ENCODE measurements at regions not wholly inside any gene's neighbourhood (a gene's known extent, or its start where the extent isn't known, plus 50 kb on each side); places are given as distances from the start of the nearest gene placed in this dataset.

- Mint-ChIP-seq H3K9me3 (ENCODE audit: unreplicated experiment) (no peaks in the 10 kb centered on the region), H3K4me1 (ENCODE audit: low read depth, unreplicated experiment) (no peaks in the 10 kb centered on the region), H3K4me3 (ENCODE audit: unreplicated experiment) (no peak overlapping the region), H3K27me3 (ENCODE audit: insufficient read depth, unreplicated experiment) (no peaks in the 10 kb centered on the region), H3K27ac (ENCODE audit: unreplicated experiment) (no peak overlapping the region), H3K36me3 (ENCODE audit: insufficient read depth, unreplicated experiment) (no peaks in the 10 kb centered on the region)
- no peaks in the 10 kb centered on the region for H3K36me3 ChIP-seq (ENCODE audit: control insufficient read depth, insufficient read depth, low read length)
- BruUV-seq (replicated peaks) = no TSS peak
- no peak for TF ChIP-seq CTCF (IDR thresholded peaks at IDR 0.05; ENCODE audit: insufficient read depth in 1 of 2, low read depth in 1 of 2, low read length in 1 of 2, severe bottlenecking in 1 of 2, unreplicated experiment in 1 of 2)
- no peaks in the 10 kb centered on the region for H3K27me3 ChIP-seq (replicated peaks; ENCODE audit: control insufficient read depth, insufficient read depth, low read length)
- H3K9me3 ChIP-seq = no peaks in the 10 kb centered on the region
- DNase-seq = no peak
- POLR2A ChIA-PET = no interaction called here
- H3K4me1 ChIP-seq = no peaks in the 10 kb centered on the region
- no peak overlapping the region for H3K4me3 ChIP-seq (ENCODE audit: low read depth, low read length)
- CTCF ChIA-PET = no interaction called here
- intact Hi-C loops (cut with micrococcal nuclease; ENCODE audit: unreplicated experiment) = no loop called here
Observed at GRCh38 chr3:88668180-88668579, 439.2 kb upstream of the EPHA3 start.

GRCh38 chr3:88671573-88671972 lies 435.8 kb upstream of the EPHA3 start:
- no peak for DNase-seq
- Histone ChIP-seq H3K4me1 (no peaks in the 10 kb centered on the region), H3K4me3 (ENCODE audit: low read depth, low read length) (no peak overlapping the region), H3K36me3 (ENCODE audit: control insufficient read depth, insufficient read depth, low read length) (no peaks in the 10 kb centered on the region), H3K27me3 (replicated peaks; ENCODE audit: control insufficient read depth, insufficient read depth, low read length) (no peaks in the 10 kb centered on the region), H3K9me3 (no peaks in the 10 kb centered on the region)
- Mint-ChIP-seq H3K36me3 (ENCODE audit: insufficient read depth, unreplicated experiment) (no peaks in the 10 kb centered on the region), H3K9me3 (ENCODE audit: unreplicated experiment) (no peaks in the 10 kb centered on the region), H3K27me3 (ENCODE audit: insufficient read depth, unreplicated experiment) (no peaks in the 10 kb centered on the region), H3K4me3 (ENCODE audit: unreplicated experiment) (no peak overlapping the region), H3K4me1 (ENCODE audit: low read depth, unreplicated experiment) (no peaks in the 10 kb centered on the region), H3K27ac (ENCODE audit: unreplicated experiment) (no peak overlapping the region)
- ChIA-PET POLR2A (no interaction called here), CTCF (no interaction called here)
- intact Hi-C loops (cut with micrococcal nuclease; ENCODE audit: unreplicated experiment) = no loop called here
- no peak for TF ChIP-seq CTCF (IDR thresholded peaks at IDR 0.05; ENCODE audit: insufficient read depth in 1 of 2, low read depth in 1 of 2, low read length in 1 of 2, severe bottlenecking in 1 of 2, unreplicated experiment in 1 of 2)
- BruUV-seq (replicated peaks) = no TSS peak

- H3K36me3 ChIP-seq (ENCODE audit: control insufficient read depth, insufficient read depth, low read length) = no peaks in the 10 kb centered on the region
- ChIA-PET POLR2A (no interaction called here), CTCF (no interaction called here)
- Mint-ChIP-seq H3K4me3 (ENCODE audit: unreplicated experiment) (no peak overlapping the region), H3K9me3 (ENCODE audit: unreplicated experiment) (no peaks in the 10 kb centered on the region), H3K36me3 (ENCODE audit: insufficient read depth, unreplicated experiment) (no peaks in the 10 kb centered on the region), H3K27me3 (ENCODE audit: insufficient read depth, unreplicated experiment) (no peaks in the 10 kb centered on the region), H3K27ac (ENCODE audit: unreplicated experiment) (no peak overlapping the region), H3K4me1 (ENCODE audit: low read depth, unreplicated experiment) (no peaks in the 10 kb centered on the region)
- no peaks in the 10 kb centered on the region for H3K9me3 ChIP-seq
- no peak for TF ChIP-seq CTCF (IDR thresholded peaks at IDR 0.05; ENCODE audit: insufficient read depth in 1 of 2, low read depth in 1 of 2, low read length in 1 of 2, severe bottlenecking in 1 of 2, unreplicated experiment in 1 of 2)
- intact Hi-C loops (cut with micrococcal nuclease; ENCODE audit: unreplicated experiment) = no loop called here
- no peaks in the 10 kb centered on the region for H3K4me1 ChIP-seq
- BruUV-seq (replicated peaks) = no TSS peak
- no peak overlapping the region for H3K4me3 ChIP-seq (ENCODE audit: low read depth, low read length)
- DNase-seq = no peak
- H3K27me3 ChIP-seq (replicated peaks; ENCODE audit: control insufficient read depth, insufficient read depth, low read length) = no peaks in the 10 kb centered on the region
Observed at GRCh38 chr3:88677298-88677697, 430.1 kb upstream of the EPHA3 start.

Measured in Caco-2 (cell line).